GM21447 (cell line): ENCODE measurements at regions not wholly inside any gene's neighbourhood (a gene's known extent, or its start where the extent isn't known, plus 50 kb on each side); places are given as distances from the start of the nearest gene placed in this dataset.
A peak's percentile ranks its signal among the peaks of the same experiment; 100 is the strongest.
"Not testable (repeated sequence)": the region's sequence is repeated elsewhere in the genome, so short reads cannot be mapped to it uniquely, and the experiment has no call there.

ENCODE experiments used
- ATAC-seq: cut with Tn5 transposase; IDR thresholded peaks from one replicate; pipeline ENCODE4 v1.9.1; 2021; ENCODE audit not compliant: unreplicated experiment

GRCh38 chr3:48101301-48101650, 85.1 kb upstream of the MAP4 start:
- ATAC-seq: not testable (repeated sequence)

- ATAC-seq: no peak
These were observed 76.1 kb upstream of the MAP4 start for GRCh38 chr3:48092270-48092669.

- ATAC-seq: no peak
These were observed 74.1 kb upstream of the MAP4 start for GRCh38 chr3:48090166-48090939.

- ATAC-seq: peak; percentile 89
These were observed 72.7 kb upstream of the MAP4 start for GRCh38 chr3:48088749-48089466.

- peak; percentile 22 for ATAC-seq
These were observed 72.0 kb upstream of the MAP4 start for GRCh38 chr3:48088056-48088748.

GRCh38 chr3:48086705-48087104, 70.5 kb upstream of the MAP4 start:
- ATAC-seq: no peak

- no peak for ATAC-seq
These were observed 68.7 kb upstream of the MAP4 start for GRCh38 chr3:48084929-48085328.

- no peak for ATAC-seq
These were observed 68.0 kb upstream of the MAP4 start for GRCh38 chr3:48084170-48084569.

- no peak for ATAC-seq
These were observed 66.5 kb upstream of the MAP4 start for GRCh38 chr3:48082580-48083184.

GRCh38 chr3:48077815-48078214, 61.6 kb upstream of the MAP4 start:
- ATAC-seq: no peak

- ATAC-seq: no peak
These were observed 53.8 kb upstream of the MAP4 start for GRCh38 chr3:48070030-48070429.

- ATAC-seq: no peak
These were observed 53.1 kb upstream of the MAP4 start for GRCh38 chr3:48069339-48069738.

- ATAC-seq: no peak
These were observed 52.7 kb upstream of the MAP4 start for GRCh38 chr3:48068886-48069285.

- not testable (repeated sequence) for ATAC-seq
These were observed 52.1 kb upstream of the MAP4 start for GRCh38 chr3:48068320-48068719.

GRCh38 chr3:48067271-48067670, 51.1 kb upstream of the MAP4 start:
- ATAC-seq: no peak
